Muscle of arm (tissue), 1 donor: ENCODE measurements at regions not wholly inside any gene's neighbourhood (a gene's known extent, or its start where the extent isn't known, plus 50 kb on each side); places are given as distances from the start of the nearest gene placed in this dataset.
"Not testable (repeated sequence)": the region's sequence is repeated elsewhere in the genome, so short reads cannot be mapped to it uniquely, and the experiment has no call there.

Source experiments
- DNase-seq: peaks from one replicate; pipeline ENCODE4 v3.0.0-alpha.2; 2013

GRCh38 chr2:77834360-77835002 lies 312.3 kb upstream of the LRRTM4 start:
- no peak for DNase-seq

GRCh38 chr2:77838441-77838840 lies 316.3 kb upstream of the LRRTM4 start:
- no peak for DNase-seq

GRCh38 chr2:77839102-77839501 lies 316.9 kb upstream of the LRRTM4 start:
- no peak for DNase-seq

- no peak for DNase-seq
Observed at GRCh38 chr2:77862120-77862519, 339.9 kb upstream of the LRRTM4 start.

GRCh38 chr2:77864426-77864825 lies 342.2 kb upstream of the LRRTM4 start:
- DNase-seq, result no peak

GRCh38 chr2:77866661-77867060 lies 344.5 kb upstream of the LRRTM4 start:
- DNase-seq, result no peak

GRCh38 chr2:77867146-77867545 lies 345.0 kb upstream of the LRRTM4 start:
- DNase-seq, result no peak

- peak; percentile 18 for DNase-seq
Observed at GRCh38 chr2:77873506-77873905, 351.3 kb upstream of the LRRTM4 start.

GRCh38 chr2:77900211-77900610 lies 378.0 kb upstream of the LRRTM4 start:
- DNase-seq, result not testable (repeated sequence)

GRCh38 chr2:77910136-77910535 lies 388.0 kb upstream of the LRRTM4 start:
- DNase-seq, result no peak

- no peak for DNase-seq
Observed at GRCh38 chr2:77920838-77921366, 398.7 kb upstream of the LRRTM4 start.

- DNase-seq, result no peak
Observed at GRCh38 chr2:77922567-77922966, 400.4 kb upstream of the LRRTM4 start.

GRCh38 chr2:77937366-77937765 lies 415.2 kb upstream of the LRRTM4 start:
- DNase-seq, result no peak

- DNase-seq, result no peak
Observed at GRCh38 chr2:77938462-77938861, 416.3 kb upstream of the LRRTM4 start.

- no peak for DNase-seq
Observed at GRCh38 chr2:77939370-77939769, 417.2 kb upstream of the LRRTM4 start.

- no peak for DNase-seq
Observed at GRCh38 chr2:77939801-77940200, 417.6 kb upstream of the LRRTM4 start.

- DNase-seq, result no peak
Observed at GRCh38 chr2:77954931-77955330, 432.8 kb upstream of the LRRTM4 start.

- DNase-seq, result no peak
Observed at GRCh38 chr2:77962943-77963342, 440.8 kb upstream of the LRRTM4 start.

- DNase-seq, result no peak
Observed at GRCh38 chr2:77977471-77978063, 455.4 kb upstream of the LRRTM4 start.

- no peak for DNase-seq
Observed at GRCh38 chr2:77995161-77995560, 473.0 kb upstream of the LRRTM4 start.

GRCh38 chr2:77999376-77999775 lies 477.2 kb upstream of the LRRTM4 start:
- DNase-seq, result no peak

- no peak for DNase-seq
Observed at GRCh38 chr2:78009289-78009688, 487.1 kb upstream of the LRRTM4 start.

- DNase-seq, result no peak
Observed at GRCh38 chr2:78011251-78011650, 489.1 kb upstream of the LRRTM4 start.

GRCh38 chr2:78020491-78020890 lies 498.3 kb upstream of the LRRTM4 start:
- no peak for DNase-seq
